ENCODE measurements at regions not wholly inside any gene's neighbourhood (a gene's known extent, or its start where the extent isn't known, plus 50 kb on each side); places are given as distances from the start of the nearest gene placed in this dataset.

DNA sequence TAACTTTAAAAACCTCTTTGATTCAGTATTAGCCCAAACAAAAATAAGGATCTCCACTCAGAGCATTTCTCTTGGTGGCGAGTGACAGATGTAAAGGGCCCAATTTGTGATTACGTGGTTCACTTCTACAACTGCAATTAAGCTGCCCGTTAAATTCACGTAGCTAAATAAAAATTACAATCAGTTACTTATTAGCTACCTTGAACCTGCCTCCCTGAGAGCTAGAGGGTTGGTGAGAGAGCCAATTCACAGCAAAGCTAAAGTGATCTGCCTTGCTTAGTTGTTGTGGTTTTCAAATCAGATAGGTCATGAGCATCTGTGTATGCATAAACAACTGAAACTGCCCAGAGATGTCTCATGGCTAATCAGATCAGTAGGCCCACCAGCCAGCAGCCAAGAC, 156.7 kb downstream of the RNF152 start:
- no peak for DNase-seq
- Histone ChIP-seq H3K4me1 (peaks cover 7 to 8% of the 10 kb centered on the region in 2 donors), H3K4me3 (no peak overlapping the region), H3K27ac (peak overlapping the region in 1 of 2 donors; percentile 93), H3K9me3 (no peaks in the 10 kb centered on the region), H3K27me3 (no peaks in the 10 kb centered on the region), H3K36me3 (no peaks in the 10 kb centered on the region)
- TF ChIP-seq, protein P1, sequence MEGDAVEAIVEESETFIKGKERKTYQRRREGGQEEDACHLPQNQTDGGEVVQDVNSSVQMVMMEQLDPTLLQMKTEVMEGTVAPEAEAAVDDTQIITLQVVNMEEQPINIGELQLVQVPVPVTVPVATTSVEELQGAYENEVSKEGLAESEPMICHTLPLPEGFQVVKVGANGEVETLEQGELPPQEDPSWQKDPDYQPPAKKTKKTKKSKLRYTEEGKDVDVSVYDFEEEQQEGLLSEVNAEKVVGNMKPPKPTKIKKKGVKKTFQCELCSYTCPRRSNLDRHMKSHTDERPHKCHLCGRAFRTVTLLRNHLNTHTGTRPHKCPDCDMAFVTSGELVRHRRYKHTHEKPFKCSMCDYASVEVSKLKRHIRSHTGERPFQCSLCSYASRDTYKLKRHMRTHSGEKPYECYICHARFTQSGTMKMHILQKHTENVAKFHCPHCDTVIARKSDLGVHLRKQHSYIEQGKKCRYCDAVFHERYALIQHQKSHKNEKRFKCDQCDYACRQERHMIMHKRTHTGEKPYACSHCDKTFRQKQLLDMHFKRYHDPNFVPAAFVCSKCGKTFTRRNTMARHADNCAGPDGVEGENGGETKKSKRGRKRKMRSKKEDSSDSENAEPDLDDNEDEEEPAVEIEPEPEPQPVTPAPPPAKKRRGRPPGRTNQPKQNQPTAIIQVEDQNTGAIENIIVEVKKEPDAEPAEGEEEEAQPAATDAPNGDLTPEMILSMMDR (IDR thresholded peaks at IDR 0.05), result no peak
- no peak for TF ChIP-seq POLR2A (IDR thresholded peaks at IDR 0.05)
- intact Hi-C loops (cut with DNase I; ENCODE audit: low total_unique reads), result no loop called here

DNA sequence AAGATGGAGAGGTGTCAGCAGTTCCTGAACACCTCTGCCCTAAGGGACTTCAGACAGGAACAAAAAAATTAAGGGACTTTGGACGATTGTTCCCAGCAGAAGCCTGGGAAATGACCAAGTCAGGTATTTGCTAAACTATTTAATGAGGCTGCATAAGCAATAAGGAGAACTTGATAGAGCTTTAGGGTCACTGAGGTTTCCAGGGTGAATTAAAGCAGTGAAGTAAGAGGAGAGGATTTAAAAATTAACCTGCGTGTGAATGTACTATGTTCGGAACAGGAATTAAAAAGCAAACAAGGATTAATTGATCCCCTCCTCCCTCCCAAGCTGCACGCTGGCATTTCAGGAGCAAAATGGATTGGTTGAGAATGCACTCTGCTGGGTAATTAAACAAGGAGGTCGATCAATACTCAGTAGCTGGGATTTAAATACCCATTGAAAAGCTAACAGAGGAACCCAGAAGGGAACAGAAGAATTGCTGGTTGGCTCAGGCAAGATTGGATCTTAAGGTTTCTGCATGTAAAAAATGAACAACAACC, 157.2 kb downstream of the RNF152 start:
- no peaks in the 10 kb centered on the region for H3K9me3 ChIP-seq
- no peak for DNase-seq
- no peak overlapping the region for H3K4me3 ChIP-seq
- intact Hi-C loops (cut with DNase I; ENCODE audit: low total_unique reads), result no loop called here
- peak overlapping the region; percentile 68 to 93 for H3K27ac ChIP-seq
- no peaks in the 10 kb centered on the region for H3K36me3 ChIP-seq
- TF ChIP-seq, protein P1 (IDR thresholded peaks at IDR 0.05), result no peak
- no peak for TF ChIP-seq POLR2A (IDR thresholded peaks at IDR 0.05)
- peaks cover 7 to 8% of the 10 kb centered on the region in 2 donors for H3K4me1 ChIP-seq
- H3K27me3 ChIP-seq, result no peaks in the 10 kb centered on the region

DNA sequence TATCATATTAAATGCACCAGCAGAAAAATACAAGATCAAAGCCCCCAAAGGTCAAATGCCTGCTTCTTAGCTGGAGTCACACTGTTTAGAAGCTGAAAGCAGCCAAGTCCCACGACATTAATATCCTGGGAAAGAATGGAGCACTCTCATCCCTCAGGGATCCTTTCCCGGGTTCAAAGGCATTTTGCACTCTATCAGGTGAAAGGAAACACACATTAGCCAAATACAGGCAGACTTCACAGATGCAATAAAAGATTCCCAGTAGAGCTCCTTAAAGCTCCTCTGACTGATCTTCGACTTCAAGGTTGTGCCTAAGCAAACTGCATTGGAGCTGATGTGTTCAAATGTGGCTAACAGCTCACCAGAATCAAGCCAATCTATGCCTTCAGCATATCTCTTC, 158.4 kb downstream of the RNF152 start:
- intact Hi-C loops (cut with DNase I; ENCODE audit: low total_unique reads), result no loop called here
- TF ChIP-seq, protein P1 (IDR thresholded peaks at IDR 0.05), result no peak
- no peak for TF ChIP-seq POLR2A (IDR thresholded peaks at IDR 0.05)

DNA sequence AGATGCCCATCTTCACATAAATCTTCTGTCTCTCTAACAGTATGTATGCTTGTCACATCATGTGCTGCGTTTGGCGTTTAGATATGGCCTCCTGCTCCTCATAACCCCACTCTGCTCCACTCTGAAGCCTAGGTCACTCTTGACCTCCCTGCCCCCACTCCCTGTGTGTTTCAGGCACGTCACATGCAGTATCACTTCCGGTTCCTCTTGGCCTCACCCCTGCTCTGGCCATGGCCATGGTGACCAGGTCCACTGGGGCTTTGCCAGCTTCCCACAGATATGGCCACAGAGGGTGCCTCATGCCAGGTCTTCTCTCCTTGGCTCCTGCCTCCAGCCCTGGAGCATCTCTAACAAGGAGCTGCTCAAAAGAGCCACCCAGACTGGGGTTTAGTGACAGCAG, 160.0 kb downstream of the RNF152 start:
- peak overlapping the region; percentile 74 to 93 for H3K27ac ChIP-seq
- no peak for TF ChIP-seq POLR2A (IDR thresholded peaks at IDR 0.05)
- TF ChIP-seq, protein P1 (IDR thresholded peaks at IDR 0.05), result no peak
- no peaks in the 10 kb centered on the region for H3K36me3 ChIP-seq
- H3K27me3 ChIP-seq, result no peaks in the 10 kb centered on the region
- no peak overlapping the region for H3K4me3 ChIP-seq
- DNase-seq, result peak; percentile 39 to 41
- peaks cover 7 to 8% of the 10 kb centered on the region in 2 donors for H3K4me1 ChIP-seq
- H3K9me3 ChIP-seq, result no peaks in the 10 kb centered on the region
- intact Hi-C loops (cut with DNase I; ENCODE audit: low total_unique reads), result no loop called here

More for the DNA sequence above, 158.4 kb downstream of the RNF152 start:
- Histone ChIP-seq H3K27me3 (no peaks in the 10 kb centered on the region), H3K9me3 (no peaks in the 10 kb centered on the region), H3K36me3 (no peaks in the 10 kb centered on the region), H3K4me1 (peaks cover 7 to 8% of the 10 kb centered on the region in 2 donors), H3K27ac (peak overlapping the region; percentile 68 to 93), H3K4me3 (no peak overlapping the region)
- no peak for DNase-seq

DNA sequence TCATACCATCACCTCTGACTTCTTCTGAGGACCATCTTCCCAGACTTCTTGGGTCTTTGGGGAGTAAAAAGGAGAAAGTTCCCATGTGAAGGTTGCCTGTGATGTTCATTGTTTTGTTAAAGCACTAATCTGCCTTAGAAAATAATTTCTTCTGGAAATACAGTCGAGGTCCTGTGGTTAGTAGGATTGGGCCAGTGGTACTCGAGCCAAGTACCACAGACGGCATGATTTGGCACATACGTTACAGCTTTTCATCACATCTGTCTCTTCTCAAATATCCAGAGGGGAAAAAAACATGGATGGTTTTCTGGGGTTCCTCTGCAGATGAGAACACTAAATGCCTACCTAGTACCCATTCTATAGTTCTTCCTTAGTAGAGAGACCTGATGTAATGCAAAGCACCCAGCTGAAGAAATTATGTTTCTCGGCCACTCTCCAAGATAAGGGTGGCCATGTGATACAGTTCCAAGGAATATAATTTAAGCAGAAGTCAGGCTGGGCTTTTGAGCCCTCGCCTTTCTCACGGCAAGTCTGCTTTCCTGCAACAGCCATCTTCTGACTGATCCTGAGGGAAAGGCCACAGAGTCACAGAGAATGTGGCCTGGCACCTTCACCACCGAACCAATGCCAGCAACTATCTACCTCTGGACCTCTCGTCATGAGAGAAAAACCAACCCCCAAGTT, 161.0 kb downstream of the RNF152 start:
- Histone ChIP-seq H3K4me3 (no peak overlapping the region), H3K27ac (peak overlapping the region; percentile 74 to 93), H3K4me1 (peaks cover 7 to 8% of the 10 kb centered on the region in 2 donors), H3K36me3 (no peaks in the 10 kb centered on the region), H3K27me3 (no peaks in the 10 kb centered on the region), H3K9me3 (no peaks in the 10 kb centered on the region)
- intact Hi-C loops (cut with DNase I; ENCODE audit: low total_unique reads), result no loop called here
- TF ChIP-seq, protein P1 (IDR thresholded peaks at IDR 0.05), result no peak
- no peak for TF ChIP-seq POLR2A (IDR thresholded peaks at IDR 0.05)
- DNase-seq, result no peak

All from uterus (tissue), 3 donors.